Ovary (tissue), 3 donors: ENCODE measurements at regions not wholly inside any gene's neighbourhood (a gene's known extent, or its start where the extent isn't known, plus 50 kb on each side); places are given as distances from the start of the nearest gene placed in this dataset.

Experiments
- EP300 ChIP-seq: sonication (generic); formaldehyde crosslinking; IDR thresholded peaks from one replicate; pipeline ENCODE4 v1.6.1; 2017; ENCODE audit warnings: antibody characterized with exemption
- POLR2A ChIP-seq: fragments of 450-650 bp; IDR thresholded peaks from one replicate; pipeline ENCODE4 v1.6.1; 2017; ENCODE audit warnings: antibody characterized with exemption, mild to moderate bottlenecking, moderate library complexity
- TF ChIP-seq, protein P1 (sequence below), 3 donors: fragments of 450-650 bp in 2 of 3; fragments of 200-600 bp in 1 of 3; IDR thresholded peaks; one replicate each; pipeline versions ENCODE4 v1.5.1 to v1.8.0; 2016 to 2022; ENCODE audit warnings: antibody characterized with exemption in 3 of 3, mild to moderate bottlenecking in 1 of 3
- donor health status: DM: no; HTN: no; CAD: no.

GRCh38 chr14:65249471-65250161 is 147.3 kb upstream of the MAX start:
- TF ChIP-seq, protein P1, sequence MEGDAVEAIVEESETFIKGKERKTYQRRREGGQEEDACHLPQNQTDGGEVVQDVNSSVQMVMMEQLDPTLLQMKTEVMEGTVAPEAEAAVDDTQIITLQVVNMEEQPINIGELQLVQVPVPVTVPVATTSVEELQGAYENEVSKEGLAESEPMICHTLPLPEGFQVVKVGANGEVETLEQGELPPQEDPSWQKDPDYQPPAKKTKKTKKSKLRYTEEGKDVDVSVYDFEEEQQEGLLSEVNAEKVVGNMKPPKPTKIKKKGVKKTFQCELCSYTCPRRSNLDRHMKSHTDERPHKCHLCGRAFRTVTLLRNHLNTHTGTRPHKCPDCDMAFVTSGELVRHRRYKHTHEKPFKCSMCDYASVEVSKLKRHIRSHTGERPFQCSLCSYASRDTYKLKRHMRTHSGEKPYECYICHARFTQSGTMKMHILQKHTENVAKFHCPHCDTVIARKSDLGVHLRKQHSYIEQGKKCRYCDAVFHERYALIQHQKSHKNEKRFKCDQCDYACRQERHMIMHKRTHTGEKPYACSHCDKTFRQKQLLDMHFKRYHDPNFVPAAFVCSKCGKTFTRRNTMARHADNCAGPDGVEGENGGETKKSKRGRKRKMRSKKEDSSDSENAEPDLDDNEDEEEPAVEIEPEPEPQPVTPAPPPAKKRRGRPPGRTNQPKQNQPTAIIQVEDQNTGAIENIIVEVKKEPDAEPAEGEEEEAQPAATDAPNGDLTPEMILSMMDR (IDR thresholded peaks at IDR 0.05) = no peak
- TF ChIP-seq EP300 (no peak), POLR2A (no peak)
